HG03565 (cell line): ENCODE measurements at regions not wholly inside any gene's neighbourhood (a gene's known extent, or its start where the extent isn't known, plus 50 kb on each side); places are given as distances from the start of the nearest gene placed in this dataset.
"Not testable (repeated sequence)": the region's sequence is repeated elsewhere in the genome, so short reads cannot be mapped to it uniquely, and the experiment has no call there.

Source experiments
- ATAC-seq: cut with Tn5 transposase; IDR thresholded peaks from one replicate; pipeline ENCODE4 v1.9.1; 2021; ENCODE audit warnings: mild to moderate bottlenecking, moderate library complexity; ENCODE audit not compliant: unreplicated experiment

- ATAC-seq: no peak
These were observed 164.4 kb upstream of the JARID2 start for GRCh38 chr6:15081447-15081846.

- no peak for ATAC-seq
These were observed 163.2 kb upstream of the JARID2 start for GRCh38 chr6:15082708-15083107.

- ATAC-seq: no peak
These were observed 159.3 kb upstream of the JARID2 start for GRCh38 chr6:15086348-15087158.

- no peak for ATAC-seq
These were observed 158.7 kb upstream of the JARID2 start for GRCh38 chr6:15087186-15087589.

GRCh38 chr6:15088904-15089568, 156.8 kb upstream of the JARID2 start:
- ATAC-seq: no peak

GRCh38 chr6:15089569-15090144, 156.2 kb upstream of the JARID2 start:
- ATAC-seq: no peak

- no peak for ATAC-seq
These were observed 155.7 kb upstream of the JARID2 start for GRCh38 chr6:15090145-15090579.

GRCh38 chr6:15090745-15091384, 155.0 kb upstream of the JARID2 start:
- ATAC-seq: no peak

- ATAC-seq: no peak
These were observed 148.7 kb upstream of the JARID2 start for GRCh38 chr6:15096894-15097837.

GRCh38 chr6:15101130-15101529, 144.7 kb upstream of the JARID2 start:
- ATAC-seq: no peak

- ATAC-seq: no peak
These were observed 143.6 kb upstream of the JARID2 start for GRCh38 chr6:15102241-15102640.

GRCh38 chr6:15106958-15107643, 138.8 kb upstream of the JARID2 start:
- ATAC-seq: no peak

GRCh38 chr6:15107644-15108382, 138.1 kb upstream of the JARID2 start:
- ATAC-seq: no peak

- no peak for ATAC-seq
These were observed 137.5 kb upstream of the JARID2 start for GRCh38 chr6:15108383-15108715.

GRCh38 chr6:15109338-15110090, 136.4 kb upstream of the JARID2 start:
- ATAC-seq: no peak

- ATAC-seq: no peak
These were observed 135.0 kb upstream of the JARID2 start for GRCh38 chr6:15110726-15111354.

GRCh38 chr6:15111576-15111975, 134.3 kb upstream of the JARID2 start:
- ATAC-seq: not testable (repeated sequence)

GRCh38 chr6:15113587-15113986, 132.3 kb upstream of the JARID2 start:
- no peak for ATAC-seq
